Activated CD8-positive, alpha-beta T cell treated with anti-CD3 and anti-CD28 coated beads for 36 hours (primary cell): ENCODE measurements at regions not wholly inside any gene's neighbourhood (a gene's known extent, or its start where the extent isn't known, plus 50 kb on each side); places are given as distances from the start of the nearest gene placed in this dataset.

ENCODE experiments used
- ATAC-seq: fragments of 200-7000 bp; cut with Tn5 transposase; one replicate; pipeline ENCODE4 v1.10.0; 2021; ENCODE audit warnings: mild to moderate bottlenecking, moderate library complexity
- CTCF ChIA-PET: fragments of 350-600 bp; sonication (Branson Sonifier 250); formaldehyde crosslinking; loops from one replicate; lab custom pipeline; 2021; ENCODE audit warnings: antibody characterized with exemption; lab: Charles Lee
- POLR2A ChIA-PET: fragments of 350-600 bp; sonication (Branson Sonifier 250); formaldehyde crosslinking; loops from one replicate; lab custom pipeline; 2021; ENCODE audit warnings: antibody characterized with exemption; lab: Charles Lee
- DNase-seq: peaks from one replicate; pipeline ENCODE4 v3.0.0-alpha.2; 2020
- H3K27ac Mint-ChIP-seq: one replicate; pipeline ENCODE4 v1.8.0; 2021; ENCODE audit warnings: mild to moderate bottlenecking, mixed read lengths
- H3K27me3 Mint-ChIP-seq: one replicate; pipeline ENCODE4 v1.8.0; 2021; ENCODE audit warnings: mixed read lengths
- H3K36me3 Mint-ChIP-seq: one replicate; pipeline ENCODE4 v1.8.0; 2021; ENCODE audit warnings: low read depth, mixed read lengths
- H3K4me1 Mint-ChIP-seq: one replicate; pipeline ENCODE4 v1.8.0; 2021; ENCODE audit warnings: low read depth, mixed read lengths
- H3K4me3 Mint-ChIP-seq: one replicate; pipeline ENCODE4 v1.8.0; 2021; ENCODE audit warnings: mild to moderate bottlenecking, moderate library complexity, mixed read lengths
- H3K9me3 Mint-ChIP-seq: one replicate; pipeline ENCODE4 v1.8.0; 2021; ENCODE audit warnings: mixed read lengths
- CTCF ChIP-seq: fragments of 200-600 bp; IDR thresholded peaks from one replicate; pipeline ENCODE4 v1.8.0; 2022; ENCODE audit warnings: antibody characterized with exemption, mild to moderate bottlenecking
- intact Hi-C: fragments of 100-400 bp; cut with micrococcal nuclease; formaldehyde crosslinking; loops from one replicate; pipeline ENCODE4 v1.10.0; 2022

DNA sequence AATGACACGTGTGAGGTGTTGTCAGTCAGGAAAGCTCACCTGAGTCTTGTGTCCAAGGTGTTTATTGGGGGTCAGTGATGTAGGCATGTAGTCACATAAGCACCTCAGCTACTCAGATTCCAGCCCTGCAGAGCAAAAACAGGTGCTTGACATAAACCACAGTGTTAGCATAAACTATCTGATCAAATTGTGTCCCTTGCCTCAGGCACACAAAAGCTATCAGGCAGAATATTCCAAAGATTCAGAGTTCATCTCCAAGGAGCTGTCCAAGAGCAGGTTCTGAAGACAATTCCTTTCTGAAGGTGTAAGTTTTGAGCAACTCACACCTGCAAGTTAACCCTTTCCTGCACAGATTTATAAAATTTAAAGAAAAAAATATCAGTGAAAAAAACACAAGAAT, 102.2 kb upstream of the ITGA1 start:
- no peak for TF ChIP-seq CTCF
- H3K27ac Mint-ChIP-seq = no peak overlapping the region
- intact Hi-C loops = no loop called here
- no peaks in the 10 kb centered on the region for H3K9me3 Mint-ChIP-seq
- DNase-seq (no peak), ATAC-seq (no peak)
- no peaks in the 10 kb centered on the region for H3K36me3 Mint-ChIP-seq
- H3K4me3 Mint-ChIP-seq = no peak overlapping the region
- no peaks in the 10 kb centered on the region for H3K4me1 Mint-ChIP-seq
- POLR2A ChIA-PET = no interaction called here
- H3K27me3 Mint-ChIP-seq = no peaks in the 10 kb centered on the region
- CTCF ChIA-PET = interaction anchor here (0.9 to 1.2 kb wide), 2 partner anchors 107 to 230 kb away, joined by 3 read pairs; no protein-coding TSS in a partner anchor

- POLR2A ChIA-PET = no interaction called here
- Mint-ChIP-seq H3K27ac (no peak overlapping the region), H3K9me3 (no peaks in the 10 kb centered on the region), H3K4me3 (no peak overlapping the region), H3K27me3 (no peaks in the 10 kb centered on the region), H3K36me3 (no peaks in the 10 kb centered on the region), H3K4me1 (no peaks in the 10 kb centered on the region)
- no peak for ATAC-seq
- DNase-seq = no peak
- no peak for TF ChIP-seq CTCF
- CTCF ChIA-PET = interaction anchor here (0.9 to 1.2 kb wide), 2 partner anchors 107 to 229 kb away, joined by 3 read pairs; no protein-coding TSS in a partner anchor
- intact Hi-C loops = no loop called here
Observed at GRCh38 chr5:52685971-52686370, 101.7 kb upstream of the ITGA1 start.

DNA sequence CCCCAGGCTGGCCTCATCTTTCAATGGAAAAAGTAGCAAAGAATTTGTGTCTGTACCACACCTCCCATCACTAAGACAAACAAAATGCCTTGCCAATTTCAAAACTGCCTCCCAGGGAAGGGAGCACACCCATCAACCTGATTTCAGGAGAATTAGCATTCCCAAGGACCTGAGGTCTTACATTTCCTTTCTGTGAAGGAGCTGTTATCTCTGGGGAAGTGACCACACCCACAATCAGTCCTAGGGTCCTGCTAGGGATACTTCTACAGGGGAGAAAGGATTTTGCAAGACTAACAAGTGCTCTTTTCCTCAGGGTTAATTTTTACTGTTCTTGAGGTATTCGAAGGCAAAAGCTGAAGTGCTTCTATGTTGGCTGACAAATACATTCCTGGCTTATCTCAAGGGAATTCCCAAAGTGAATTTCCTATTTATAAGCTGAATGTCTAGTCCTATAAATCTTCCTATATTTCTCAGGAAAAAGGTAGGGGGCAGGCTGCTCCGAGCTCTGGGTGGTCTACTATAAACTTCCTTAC, 97.4 kb upstream of the ITGA1 start:
- no peaks in the 10 kb centered on the region for H3K36me3 Mint-ChIP-seq
- POLR2A ChIA-PET = interaction anchor here (0.8 kb wide), 1 partner anchor 18 kb away, joined by 3 read pairs; no protein-coding TSS in a partner anchor

DNA sequence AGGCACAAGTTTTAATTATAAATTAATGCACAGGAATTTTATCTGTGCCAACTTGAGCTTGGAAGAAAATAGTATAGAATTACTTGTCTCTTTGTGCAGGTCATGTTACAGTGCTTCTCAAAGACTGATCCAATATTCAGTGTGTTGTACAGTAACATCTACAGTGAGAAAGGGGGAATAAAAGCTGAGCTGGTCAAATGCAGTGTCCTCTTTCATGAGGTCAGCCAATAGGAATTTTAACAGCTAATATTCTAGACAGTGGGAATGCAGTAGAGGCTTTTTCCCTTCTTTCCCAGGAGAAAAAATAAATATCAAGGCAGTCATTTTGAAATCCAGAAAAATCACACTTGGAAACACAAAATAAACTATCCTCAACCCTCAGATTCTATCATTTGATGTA, 95.7 kb upstream of the ITGA1 start:
- intact Hi-C loops = no loop called here
- Mint-ChIP-seq H3K36me3 (no peaks in the 10 kb centered on the region), H3K27ac (no peak overlapping the region), H3K9me3 (no peaks in the 10 kb centered on the region), H3K27me3 (no peaks in the 10 kb centered on the region), H3K4me3 (no peak overlapping the region), H3K4me1 (peaks cover 7% of the 10 kb centered on the region)
- CTCF ChIA-PET = interaction anchor here (1.3 to 4.4 kb wide), 10 partner anchors 12 to 246 kb away, joined by 4 to 20 read pairs (median 7); no protein-coding TSS in a partner anchor
- POLR2A ChIA-PET = no interaction called here
- ATAC-seq (no peak), DNase-seq (no peak)
- no peak for TF ChIP-seq CTCF

More for the DNA sequence above, 97.4 kb upstream of the ITGA1 start:
- DNase-seq = no peak
- TF ChIP-seq CTCF = no peak
- H3K9me3 Mint-ChIP-seq = no peaks in the 10 kb centered on the region
- H3K27ac Mint-ChIP-seq = no peak overlapping the region
- H3K4me1 Mint-ChIP-seq = peaks cover 7% of the 10 kb centered on the region
- H3K27me3 Mint-ChIP-seq = no peaks in the 10 kb centered on the region
- ATAC-seq = no peak
- no peak overlapping the region for H3K4me3 Mint-ChIP-seq
- intact Hi-C loops = no loop called here
- CTCF ChIA-PET = interaction anchor here (3.0 to 4.4 kb wide), 2 partner anchors 14 to 225 kb away, joined by 9 to 20 read pairs; no protein-coding TSS in a partner anchor

DNA sequence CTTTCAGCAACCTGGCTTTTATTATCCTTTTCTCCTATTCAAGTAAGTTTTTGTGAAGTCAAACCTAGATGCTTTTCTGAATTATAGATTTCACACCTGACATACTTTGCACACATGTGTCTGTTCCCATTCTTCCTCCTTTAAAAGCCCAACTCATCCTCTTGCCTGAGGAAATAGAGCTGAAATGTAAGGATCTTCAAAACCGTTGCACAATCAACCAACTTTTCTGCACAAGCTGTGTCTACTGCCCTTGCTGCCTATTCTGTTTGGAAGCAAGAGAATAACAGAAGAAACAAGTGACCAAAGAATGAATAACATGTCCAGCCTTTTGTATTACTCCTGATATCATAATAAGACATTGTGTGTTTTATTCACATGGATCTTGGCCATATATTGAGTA, 95.1 kb upstream of the ITGA1 start:
- H3K27me3 Mint-ChIP-seq = no peaks in the 10 kb centered on the region
- TF ChIP-seq CTCF = no peak
- ATAC-seq (no peak), DNase-seq (no peak)
- H3K27ac Mint-ChIP-seq = no peak overlapping the region
- H3K4me1 Mint-ChIP-seq = peaks cover 7% of the 10 kb centered on the region
- H3K36me3 Mint-ChIP-seq = no peaks in the 10 kb centered on the region
- ChIA-PET POLR2A (interaction anchor here (0.6 to 1.6 kb wide), 2 partner anchors 94 to 1096 kb away, joined by 3 read pairs; no protein-coding TSS in a partner anchor), CTCF (interaction anchor here (0.6 to 4.4 kb wide), 25 partner anchors 10 to 253 kb away, joined by 3 to 20 read pairs (median 4); no protein-coding TSS in a partner anchor)
- no peaks in the 10 kb centered on the region for H3K9me3 Mint-ChIP-seq
- intact Hi-C loops = no loop called here
- H3K4me3 Mint-ChIP-seq = no peak overlapping the region
